ENCODE measurements at regions not wholly inside any gene's neighbourhood (a gene's known extent, or its start where the extent isn't known, plus 50 kb on each side); places are given as distances from the start of the nearest gene placed in this dataset.

- TF ChIP-seq CTCF (IDR thresholded peaks at IDR 0.05) (no peak), POLR2AphosphoS5 (IDR thresholded peaks at IDR 0.05) (no peak)
Observed at GRCh38 chr6:40887792-40888340, 151.2 kb downstream of the UNC5CL start.
